Transverse colon (tissue), 4 donors: ENCODE measurements at regions not wholly inside any gene's neighbourhood (a gene's known extent, or its start where the extent isn't known, plus 50 kb on each side); places are given as distances from the start of the nearest gene placed in this dataset.

Experiments
- DNase-seq: peaks from one replicate; pipeline ENCODE4 v3.0.0-alpha.2; 2019
- H3K27ac ChIP-seq, 4 donors: fragments of 200-600 bp; sonication (generic); 2 replicates each; pipeline ENCODE4 v1.5.1; 2016 to 2018; ENCODE audit warnings: inconsistent platforms in 4 of 4
- H3K27me3 ChIP-seq: fragments of 200-600 bp; sonication (generic); 2 replicates; pipeline ENCODE4 v1.5.1; 2017; ENCODE audit warnings: inconsistent platforms
- H3K36me3 ChIP-seq, 4 donors: fragments of 200-600 bp; sonication (generic); 2 replicates each; pipeline ENCODE4 v1.5.1; 2017 to 2019; ENCODE audit warnings: inconsistent platforms in 4 of 4
- H3K4me1 ChIP-seq, 4 donors: fragments of 200-600 bp; sonication (generic); 2 replicates each; pipeline ENCODE4 v1.5.1; 2017 to 2020; ENCODE audit warnings: inconsistent platforms in 4 of 4
- H3K4me3 ChIP-seq, 4 donors: fragments of 200-600 bp; sonication (generic); 1 replicate in 1 of 4; 2 replicates in 3 of 4; pipeline versions ENCODE4 v1.5.1 to v1.6.1; 2017 to 2019; ENCODE audit warnings: inconsistent platforms in 4 of 4
- H3K9me3 ChIP-seq, 2 donors: fragments of 200-600 bp; sonication (generic); 2 replicates each; pipeline ENCODE4 v1.5.1; 2017 to 2019; ENCODE audit warnings: inconsistent platforms in 2 of 2
- CTCF ChIP-seq, 5 experiments: fragments of 200-600 bp in 3 of 5; fragments of 450-650 bp in 2 of 5; sonication (generic) in 3 of 5; IDR thresholded peaks; 1 replicate in 2 of 5; 2 replicates in 3 of 5; pipeline ENCODE4 v1.5.1; 2016 to 2017; ENCODE audit warnings: antibody characterized with exemption in 5 of 5, inconsistent platforms in 3 of 5, mild to moderate bottlenecking in 2 of 5, moderate library complexity in 1 of 5
- EP300 ChIP-seq: sonication (generic); formaldehyde crosslinking; IDR thresholded peaks from one replicate; pipeline ENCODE4 v1.6.1; 2017; ENCODE audit warnings: antibody characterized with exemption, low read depth
- POLR2A ChIP-seq: fragments of 450-650 bp; IDR thresholded peaks from one replicate; pipeline ENCODE4 v1.6.1; 2016; ENCODE audit warnings: antibody characterized with exemption, mild to moderate bottlenecking, moderate library complexity
- POLR2AphosphoS5 ChIP-seq, 3 donors: sonication (generic); formaldehyde crosslinking; IDR thresholded peaks; one replicate each; pipeline ENCODE4 v1.6.1; 2016; ENCODE audit warnings: antibody characterized with exemption in 3 of 3
- WGBS, 2 donors: methylation state at CpG; one replicate each; pipeline ENCODE4 v1.1.5; 2018; ENCODE audit warnings: low coverage in 1 of 2; 5-methylcytosine and 5-hydroxymethylcytosine counted together
- in situ Hi-C, 4 donors: fragments of 200-750 bp; cut with MboI; loops; one replicate each; pipeline versions ENCODE4 v1.15.0 to v1.15.1; 2017; ENCODE audit warnings: low sequenced_read_pairs in 3 of 4, low pct_ligation_motif_present in 1 of 4, low pct_unique_long_range_greater_than_20kb in 1 of 4
- intact Hi-C: fragments of 100-400 bp; cut with DNase I; formaldehyde crosslinking; loops from one replicate; pipeline ENCODE4 v1.15.1; 2023; ENCODE audit warnings: low total_unique reads

GRCh38 chr1:30418061-30418938 lies 305.1 kb downstream of the MATN1 start:
- 67 to 81% methylated on average over 7 to 10 of the region's 10 CpGs for WGBS, 2 donors
- no peak for DNase-seq
- Histone ChIP-seq H3K9me3 (no peaks in the 10 kb centered on the region), H3K36me3 (no peaks in the 10 kb centered on the region), H3K27me3 (peaks cover 4% of the 10 kb centered on the region), H3K27ac (no peak overlapping the region), H3K4me3 (no peak overlapping the region), H3K4me1 (no peaks in the 10 kb centered on the region)
- TF ChIP-seq CTCF (IDR thresholded peaks at IDR 0.05) (no peak), POLR2AphosphoS5 (IDR thresholded peaks at IDR 0.05) (no peak), EP300 (no peak), POLR2A (no peak)
- in situ Hi-C loops (no loop called here), intact Hi-C loops (no loop called here)

- no peak for TF ChIP-seq POLR2AphosphoS5 (IDR thresholded peaks at IDR 0.05)
- TF ChIP-seq POLR2A: no peak
- no peak for TF ChIP-seq CTCF (IDR thresholded peaks at IDR 0.05)
- no peak for TF ChIP-seq EP300
- intact Hi-C loops: no loop called here
- no peaks in the 10 kb centered on the region for H3K36me3 ChIP-seq
- WGBS, 2 donors: 81% methylated on average over 3 of the region's 3 CpGs; no CpG with 5 or more reads in 1 of the 2 donors
- DNase-seq: no peak
- in situ Hi-C loops: no loop called here
- H3K9me3 ChIP-seq: no peaks in the 10 kb centered on the region
- no peak overlapping the region for H3K4me3 ChIP-seq
- no peak overlapping the region for H3K27ac ChIP-seq
- no peaks in the 10 kb centered on the region for H3K4me1 ChIP-seq
- peaks cover 4% of the 10 kb centered on the region for H3K27me3 ChIP-seq
Observed at GRCh38 chr1:30417701-30418046, 305.7 kb downstream of the MATN1 start.

- Histone ChIP-seq H3K4me3 (no peak overlapping the region), H3K27me3 (peaks cover 4% of the 10 kb centered on the region), H3K27ac (no peak overlapping the region), H3K36me3 (no peaks in the 10 kb centered on the region), H3K4me1 (no peaks in the 10 kb centered on the region), H3K9me3 (no peaks in the 10 kb centered on the region)
- 60 to 79% methylated on average over 1 to 11 of the region's 11 CpGs for WGBS, 2 donors
- DNase-seq: no peak
- TF ChIP-seq EP300: no peak
- no peak for TF ChIP-seq POLR2A
- TF ChIP-seq CTCF (IDR thresholded peaks at IDR 0.05): no peak
- TF ChIP-seq POLR2AphosphoS5 (IDR thresholded peaks at IDR 0.05): no peak
- intact Hi-C loops (no loop called here), in situ Hi-C loops (no loop called here)
Observed at GRCh38 chr1:30417001-30417700, 306.2 kb downstream of the MATN1 start.

GRCh38 chr1:30416221-30416820 lies 307.1 kb downstream of the MATN1 start:
- Histone ChIP-seq H3K4me1 (no peaks in the 10 kb centered on the region), H3K36me3 (no peaks in the 10 kb centered on the region), H3K27ac (no peak overlapping the region), H3K9me3 (no peaks in the 10 kb centered on the region), H3K27me3 (peaks cover 4% of the 10 kb centered on the region), H3K4me3 (no peak overlapping the region)
- 55% methylated on average over 6 of the region's 6 CpGs; no CpG with 5 or more reads in 1 of the 2 donors for WGBS, 2 donors
- in situ Hi-C loops (no loop called here), intact Hi-C loops (no loop called here)
- TF ChIP-seq EP300 (no peak), CTCF (IDR thresholded peaks at IDR 0.05) (no peak), POLR2A (no peak), POLR2AphosphoS5 (IDR thresholded peaks at IDR 0.05) (no peak)
- DNase-seq: no peak
